NCI-H146 treated with DMSO at 0.1 percent for 48 hours (cell line): ENCODE measurements at regions not wholly inside any gene's neighbourhood (a gene's known extent, or its start where the extent isn't known, plus 50 kb on each side); places are given as distances from the start of the nearest gene placed in this dataset.
"Not testable (repeated sequence)": the region's sequence is repeated elsewhere in the genome, so short reads cannot be mapped to it uniquely, and the experiment has no call there.

ENCODE experiments used
- DNase-seq: peaks from one replicate; lab custom pipeline; 2025; ENCODE audit not compliant: unreplicated experiment; lab: John Stamatoyannopoulos, UW

- DNase-seq: not testable (repeated sequence)
Measured at GRCh38 chr4:137405833-137406232, 126.5 kb downstream of the PCDH18 start.

DNA sequence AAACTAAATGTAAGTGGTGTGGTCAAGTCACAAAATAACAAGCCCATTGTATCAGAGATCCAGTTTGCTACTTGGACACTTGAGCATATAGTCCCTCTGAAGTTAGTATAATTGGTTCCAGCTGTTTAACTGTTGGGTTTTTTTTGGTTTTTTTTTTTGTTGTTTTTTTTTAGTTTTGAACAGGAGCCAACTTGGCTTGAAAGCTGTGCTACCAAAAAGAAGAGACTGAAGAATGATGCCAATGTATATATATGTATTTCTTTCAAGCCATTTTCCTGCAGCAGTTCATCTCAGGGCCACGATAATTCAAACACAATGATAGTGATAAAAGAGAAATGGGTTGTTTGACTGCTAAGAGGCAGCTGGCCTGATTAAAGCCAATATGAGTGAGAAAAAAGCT, 138.3 kb downstream of the PCDH18 start:
- DNase-seq: no peak

DNA sequence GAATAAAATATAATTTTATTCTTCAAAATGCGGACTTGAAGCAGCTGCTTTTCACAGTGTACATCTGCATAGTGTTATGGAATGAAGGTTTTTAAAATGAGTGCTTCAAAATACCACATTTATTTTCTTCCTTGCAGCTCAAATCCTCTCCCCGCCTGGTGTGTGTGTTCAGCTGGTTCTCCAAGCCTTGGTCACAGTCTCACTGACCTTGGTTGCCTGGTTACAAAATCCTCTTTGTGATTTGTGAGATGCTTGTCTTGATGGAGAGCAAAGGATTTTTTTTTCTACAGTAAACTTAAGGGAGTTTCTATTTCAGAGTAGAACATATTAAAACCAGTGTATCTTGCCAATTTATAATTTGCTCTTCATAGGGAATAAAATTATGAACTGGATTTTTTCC, 139.2 kb downstream of the PCDH18 start:
- peak; percentile 22 for DNase-seq

DNA sequence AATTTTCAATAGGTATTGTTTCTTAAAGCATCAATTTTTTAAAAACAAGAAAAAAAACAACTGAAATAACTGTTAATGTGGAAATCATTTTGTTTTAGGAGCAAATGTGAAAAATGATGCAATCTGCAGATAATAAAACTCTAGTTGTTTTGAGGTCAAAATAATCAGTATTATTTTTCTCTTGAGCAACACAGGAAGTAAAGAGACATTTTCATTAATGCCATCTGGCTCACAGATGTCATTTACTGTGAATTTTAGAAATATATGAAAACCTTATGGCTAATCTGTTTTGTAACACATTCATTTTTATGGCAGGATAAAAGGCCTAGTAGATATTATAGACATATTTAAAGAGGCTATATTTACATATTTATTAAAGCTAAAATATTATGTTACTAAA, 141.6 kb downstream of the PCDH18 start:
- no peak for DNase-seq

DNA sequence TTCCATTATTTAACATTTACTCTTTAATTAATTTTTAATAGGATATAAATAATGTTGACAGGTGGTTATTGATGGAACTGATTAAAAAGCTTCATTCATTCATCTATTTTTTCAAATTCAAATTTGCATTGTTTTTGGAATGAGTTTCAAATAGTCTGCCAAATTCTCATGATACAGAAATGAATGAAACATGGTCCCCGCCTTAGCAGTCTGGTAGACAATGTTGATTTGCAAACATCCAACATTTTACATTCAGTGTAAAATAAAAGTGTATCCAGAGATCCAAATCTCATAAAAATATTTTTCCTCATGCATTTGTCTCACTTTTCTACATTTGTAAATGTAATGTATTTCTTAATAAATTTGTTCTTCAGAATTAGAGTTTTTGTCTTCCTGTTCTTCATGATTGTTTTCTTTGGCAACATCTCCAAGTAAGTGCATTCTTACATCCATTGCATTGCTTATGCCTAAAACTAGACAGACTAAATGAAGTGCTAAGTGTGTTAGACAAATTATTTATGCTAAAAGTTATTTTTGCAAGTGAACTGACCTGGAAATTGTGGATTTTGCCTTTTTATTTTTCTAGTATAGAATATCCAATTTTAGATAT, 142.3 kb downstream of the PCDH18 start:
- no peak for DNase-seq

- DNase-seq: no peak
Measured at GRCh38 chr4:137387924-137388323, 144.4 kb downstream of the PCDH18 start.

DNA sequence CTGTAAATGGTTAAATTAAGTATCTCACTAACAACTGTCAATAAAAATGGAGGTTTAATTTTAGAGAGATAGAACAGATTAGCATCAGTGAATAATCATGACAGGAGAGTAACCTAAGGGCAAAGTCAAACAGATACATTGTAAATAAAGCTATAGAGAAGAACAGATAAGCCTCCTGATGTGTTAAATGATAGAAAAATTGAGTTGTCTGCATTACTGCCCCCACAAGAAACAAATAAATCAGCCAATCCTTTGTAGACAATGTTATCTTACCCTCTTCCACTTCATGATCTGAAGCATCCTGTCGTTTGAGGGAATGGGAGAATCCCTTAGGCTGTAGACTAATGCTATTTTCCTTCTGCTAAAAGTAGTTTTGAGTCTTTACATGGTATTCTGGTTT, 147.8 kb downstream of the PCDH18 start:
- no peak for DNase-seq

DNA sequence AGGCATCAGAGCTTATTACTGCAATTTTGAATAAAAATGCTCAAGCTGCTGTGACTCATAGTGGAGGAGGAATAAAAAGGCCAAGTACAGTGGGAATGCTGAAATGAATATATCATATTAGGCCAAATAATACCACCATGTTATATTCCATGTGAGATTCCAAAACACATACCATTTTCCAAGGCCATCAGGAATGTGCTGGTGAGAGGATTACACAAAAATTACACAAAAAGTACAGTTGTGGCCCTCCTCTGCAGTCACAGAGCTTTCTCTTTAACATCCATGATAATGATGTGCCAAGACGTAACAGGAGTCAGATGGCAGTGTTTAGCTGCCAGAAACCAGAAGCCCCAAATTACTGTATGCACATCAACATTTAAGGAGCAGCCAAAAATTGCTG, 153.5 kb downstream of the PCDH18 start:
- DNase-seq: no peak

- DNase-seq: no peak
Measured at GRCh38 chr4:137378393-137378792, 153.9 kb downstream of the PCDH18 start.

DNA sequence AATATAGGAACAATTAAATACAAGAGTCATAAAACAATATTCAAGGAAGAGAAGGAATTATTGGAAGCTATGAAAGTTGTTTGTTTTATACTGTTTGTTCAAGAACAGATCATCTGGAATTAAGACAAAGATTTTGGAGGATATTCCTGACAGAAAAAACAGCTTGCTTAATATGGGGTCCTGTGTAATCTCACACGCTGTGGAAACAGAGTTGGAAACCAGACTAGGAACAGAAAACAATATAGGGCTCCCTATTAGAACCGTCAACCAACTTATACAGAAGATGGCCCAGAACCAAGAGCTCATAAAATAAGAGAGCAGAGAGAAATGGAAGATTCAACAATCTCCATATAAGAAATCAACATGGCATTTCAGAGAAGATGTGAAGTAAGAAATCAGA, 156.0 kb downstream of the PCDH18 start:
- no peak for DNase-seq

DNA sequence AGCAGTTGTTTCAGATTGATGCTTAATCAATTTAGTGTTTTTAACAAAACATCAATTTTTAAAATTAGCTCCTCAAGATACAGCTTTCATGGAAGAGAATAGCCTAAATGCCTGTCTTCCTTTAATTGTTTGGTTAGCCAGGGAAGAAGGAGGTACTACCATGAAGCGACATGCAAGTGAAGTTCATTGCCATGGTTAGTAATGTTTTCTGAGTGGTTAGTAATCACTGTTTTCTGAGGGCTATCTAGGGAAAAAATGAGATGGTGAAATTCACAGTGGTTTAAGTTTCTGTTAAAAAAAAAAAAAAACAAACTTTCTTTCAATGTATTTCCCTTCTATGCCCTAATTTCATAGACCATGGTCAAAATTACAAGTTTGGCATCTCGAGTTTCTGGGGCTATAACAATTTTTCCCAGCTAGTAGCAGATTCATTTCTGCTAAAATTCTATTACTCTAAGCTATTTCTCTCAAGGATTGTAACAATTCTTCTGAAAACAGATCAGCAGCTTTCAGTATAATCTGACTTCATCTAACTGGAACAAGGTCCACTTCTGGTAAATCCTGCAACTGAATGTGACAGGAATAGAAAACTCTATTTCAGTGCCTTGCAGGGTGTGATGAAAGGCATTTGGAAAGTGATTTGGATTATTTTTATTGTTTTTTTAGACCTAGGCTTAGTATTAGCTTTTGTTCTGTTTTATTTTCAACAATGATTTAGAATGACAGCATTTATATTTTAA, 157.0 kb downstream of the PCDH18 start:
- no peak for DNase-seq

DNA sequence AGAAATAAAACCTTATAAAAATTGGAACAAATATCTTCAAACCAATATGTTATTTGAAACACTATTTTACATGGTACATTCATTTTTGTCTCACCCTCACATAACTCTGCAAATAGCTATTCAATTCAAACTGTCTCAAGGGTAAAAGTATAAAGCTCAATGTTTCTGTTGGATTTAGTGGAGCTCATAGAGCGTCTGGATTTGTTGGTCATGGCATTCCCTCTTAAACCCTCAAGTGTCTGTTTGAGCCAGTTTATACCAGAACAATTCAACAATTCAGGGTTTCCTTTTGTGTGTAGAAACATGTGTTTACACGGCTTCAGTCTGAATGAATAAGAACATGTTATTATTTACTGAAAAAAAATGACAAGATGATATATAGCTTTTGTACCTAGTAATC, 161.6 kb downstream of the PCDH18 start:
- no peak for DNase-seq

- DNase-seq: no peak
Measured at GRCh38 chr4:137370206-137370633, 162.1 kb downstream of the PCDH18 start.

DNA sequence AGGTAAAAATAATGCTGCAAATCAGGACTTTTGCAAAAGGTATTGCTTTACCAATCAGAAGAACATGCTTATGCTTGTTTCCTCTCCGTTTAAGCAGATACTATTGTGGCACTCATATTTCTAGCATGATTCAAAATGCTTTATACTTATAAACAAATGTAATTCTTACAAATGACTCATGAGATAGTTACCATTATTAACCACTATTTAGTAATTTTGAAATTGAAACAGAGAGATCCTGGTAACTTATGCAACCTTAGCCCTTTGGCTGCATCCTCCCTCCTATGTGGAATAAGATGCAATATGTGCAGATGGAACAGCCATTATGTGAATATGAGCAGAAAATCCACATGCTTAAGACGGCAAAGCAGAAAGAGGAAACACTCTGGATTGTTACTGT, 164.7 kb downstream of the PCDH18 start:
- DNase-seq: no peak

- no peak for DNase-seq
Measured at GRCh38 chr4:137363496-137363895, 168.8 kb downstream of the PCDH18 start.

DNA sequence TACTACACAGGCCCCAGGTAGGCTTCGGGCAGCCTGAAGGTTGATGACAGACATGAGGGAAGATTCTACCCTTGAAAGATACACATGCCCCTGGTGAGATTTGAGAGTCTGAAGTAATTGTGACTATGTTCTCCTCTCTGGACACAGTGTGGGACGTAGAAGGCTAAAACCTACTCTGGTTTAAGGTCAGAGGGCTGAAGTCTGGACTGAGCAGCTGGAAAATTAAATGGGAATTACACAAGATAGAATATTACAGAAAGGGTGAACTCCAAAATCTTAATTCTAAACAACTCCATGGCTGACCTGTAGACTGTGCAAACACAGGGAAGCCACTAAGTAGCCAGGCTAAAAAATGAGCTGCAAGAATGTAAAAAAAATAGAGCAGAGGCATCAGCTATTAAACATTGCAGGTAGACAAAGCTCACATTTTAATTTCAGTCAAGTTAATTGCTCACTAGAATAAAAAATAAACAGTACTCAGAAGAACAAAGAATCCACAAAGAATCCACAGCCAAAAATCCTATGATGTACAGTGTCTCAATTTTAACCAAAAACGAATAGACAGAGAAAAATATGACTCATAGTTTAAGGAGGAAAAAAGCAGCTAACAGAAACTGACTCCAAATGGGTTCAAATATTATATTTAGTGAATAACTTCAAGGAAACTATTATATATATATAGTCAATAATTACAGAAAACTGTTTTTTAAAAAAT, 170.4 kb downstream of the PCDH18 start:
- no peak for DNase-seq

- no peak for DNase-seq
Measured at GRCh38 chr4:137360761-137361160, 171.5 kb downstream of the PCDH18 start.

DNA sequence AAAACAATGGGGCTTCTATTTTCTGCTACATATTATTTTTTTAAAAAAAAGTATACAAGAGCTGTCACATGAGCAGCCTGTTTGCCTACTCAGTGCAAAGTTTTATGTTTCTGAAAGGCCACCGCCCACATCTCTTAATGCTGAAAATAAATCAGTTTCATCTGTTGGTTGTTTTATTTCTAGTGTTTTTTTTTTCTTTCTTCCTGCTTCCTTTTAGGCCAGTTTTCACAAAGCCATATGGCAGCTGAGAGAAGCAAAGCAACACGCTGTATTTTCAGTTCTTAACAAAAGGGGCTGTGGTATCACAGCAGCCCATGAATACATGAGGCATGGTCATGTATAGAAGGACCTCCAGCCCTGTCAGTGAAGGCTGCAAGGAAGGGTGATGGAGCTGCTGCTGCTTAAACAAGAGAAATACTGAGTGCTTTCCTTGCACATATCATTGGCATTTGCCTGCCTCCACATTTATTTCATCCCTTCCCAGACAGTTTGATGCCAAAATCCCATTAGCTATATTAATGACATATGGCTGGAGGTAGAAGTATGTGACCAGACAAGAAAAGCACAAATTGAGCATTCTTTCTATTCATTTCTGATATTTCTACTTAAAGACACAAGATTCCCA, 172.5 kb downstream of the PCDH18 start:
- DNase-seq: no peak

- not testable (repeated sequence) for DNase-seq
Measured at GRCh38 chr4:137354562-137354961, 177.7 kb downstream of the PCDH18 start.

DNA sequence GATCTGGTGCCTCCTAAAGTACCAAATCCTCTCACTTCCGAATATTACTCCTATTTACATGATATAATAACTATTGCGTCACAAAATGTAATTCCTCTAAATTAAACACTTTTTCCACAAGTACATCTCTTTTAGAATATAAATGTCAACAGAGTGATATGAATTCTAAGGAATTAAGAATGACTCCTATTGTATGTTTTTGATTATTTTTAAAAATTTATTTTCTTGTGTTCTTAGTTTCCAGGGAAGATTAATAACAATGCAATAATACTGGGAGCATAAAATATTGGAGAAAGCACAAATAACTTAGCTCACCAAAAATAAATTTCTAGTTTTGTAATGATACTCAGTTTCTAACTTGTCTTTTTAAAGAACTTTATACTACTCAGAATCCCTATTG, 184.9 kb downstream of the PCDH18 start:
- DNase-seq: no peak

- DNase-seq: no peak
Measured at GRCh38 chr4:137345597-137345996, 186.7 kb downstream of the PCDH18 start.

GRCh38 chr4:137343221-137343620, 189.1 kb downstream of the PCDH18 start:
- DNase-seq: no peak
